GM23338 (cell line): ENCODE measurements at regions not wholly inside any gene's neighbourhood (a gene's known extent, or its start where the extent isn't known, plus 50 kb on each side); places are given as distances from the start of the nearest gene placed in this dataset.

Source experiments
- ATAC-seq: fragments of 200-7000 bp; cut with Tn5 transposase; 3 replicates; pipeline ENCODE4 v1.9.1; 2020
- DNase-seq: peaks from one replicate; pipeline ENCODE4 v3.0.0-alpha.2; 2015; ENCODE audit warnings: low spot score
- H2AFZ ChIP-seq: fragments of 200-600 bp; sonication (generic); 2 replicates; pipeline ENCODE4 v1.8.0; 2016; ENCODE audit warnings: antibody characterized with exemption, mild to moderate bottlenecking, moderate library complexity
- H3F3A ChIP-seq: fragments of 200-600 bp; sonication (generic); replicated peaks from 2 replicates; pipeline ENCODE4 v1.8.0; 2017; ENCODE audit warnings: antibody characterized with exemption, mixed run types, low read depth
- H3K27ac ChIP-seq: fragments of 200-600 bp; sonication (generic); 2 replicates; pipeline ENCODE4 v1.6.1; 2016; ENCODE audit warnings: low read depth
- H3K27me3 ChIP-seq: fragments of 200-600 bp; sonication (generic); 2 replicates; pipeline ENCODE4 v1.8.0; 2016; ENCODE audit warnings: mild to moderate bottlenecking, mixed run types, moderate library complexity; ENCODE audit not compliant: insufficient read depth
- H3K36me3 ChIP-seq: fragments of 200-600 bp; sonication (generic); 2 replicates; pipeline ENCODE4 v1.8.0; 2016; ENCODE audit warnings: mild to moderate bottlenecking; ENCODE audit not compliant: insufficient read depth
- H3K4me1 ChIP-seq: fragments of 200-600 bp; sonication (generic); 2 replicates; pipeline ENCODE4 v1.8.0; 2016; ENCODE audit warnings: mild to moderate bottlenecking, moderate library complexity; ENCODE audit not compliant: insufficient read depth
- H3K4me2 ChIP-seq: fragments of 200-600 bp; sonication (generic); 2 replicates; pipeline ENCODE4 v1.7.1; 2017; ENCODE audit warnings: mixed run types
- H3K4me3 ChIP-seq: fragments of 200-600 bp; sonication (generic); 2 replicates; pipeline ENCODE4 v1.6.1; 2016; ENCODE audit warnings: mixed run types
- H3K79me2 ChIP-seq: fragments of 200-600 bp; sonication (generic); replicated peaks from 2 replicates; pipeline ENCODE4 v1.8.0; 2017; ENCODE audit warnings: mild to moderate bottlenecking; ENCODE audit not compliant: insufficient read depth
- H3K9me2 ChIP-seq: fragments of 200-600 bp; sonication (generic); 2 replicates; pipeline ENCODE4 v1.8.0; 2017; ENCODE audit not compliant: insufficient read depth
- H4K20me1 ChIP-seq: fragments of 200-600 bp; sonication (generic); replicated peaks from 2 replicates; pipeline ENCODE4 v1.8.0; 2017; ENCODE audit warnings: mild to moderate bottlenecking; ENCODE audit not compliant: insufficient read depth
- H3K27ac Mint-ChIP-seq: 2 replicates; pipeline ENCODE4 v1.8.0; 2020; ENCODE audit warnings: inconsistent platforms, mild to moderate bottlenecking, moderate library complexity, mixed read lengths
- H3K27me3 Mint-ChIP-seq: 3 replicates; pipeline ENCODE4 v1.8.0; 2022; ENCODE audit warnings: low read depth, mild to moderate bottlenecking, moderate library complexity, mixed read lengths, inconsistent platforms; ENCODE audit not compliant: insufficient read depth, poor library complexity
- H3K36me3 Mint-ChIP-seq: 3 replicates; pipeline ENCODE4 v1.8.0; 2021; ENCODE audit warnings: low read depth, mild to moderate bottlenecking, inconsistent platforms, moderate library complexity, mixed read lengths
- H3K4me1 Mint-ChIP-seq: 3 replicates; pipeline ENCODE4 v1.8.0; 2020; ENCODE audit warnings: mild to moderate bottlenecking, inconsistent platforms, mixed read lengths
- H3K4me3 Mint-ChIP-seq: 3 replicates; pipeline ENCODE4 v1.8.0; 2021; ENCODE audit warnings: moderate library complexity, mild to moderate bottlenecking, inconsistent platforms, mixed read lengths
- H3K9me3 Mint-ChIP-seq: 3 replicates; pipeline ENCODE4 v1.8.0; 2020; ENCODE audit warnings: moderate library complexity, mild to moderate bottlenecking, inconsistent platforms, mixed read lengths
- CREB1 ChIP-seq: fragments of 250-450 bp; sonication (Bioruptor Pico); IDR thresholded peaks from 2 replicates; pipeline ENCODE4 v1.5.0; 2020; ENCODE audit warnings: low read depth, mild to moderate bottlenecking, moderate library complexity
- CTCF ChIP-seq, 2 experiments: fragments of 200-600 bp in 1 of 2; sonication (generic) in 1 of 2; conservative IDR thresholded peaks; 2 replicates each; pipeline versions ENCODE4 v1.5.1 to v1.6.1; 2016 to 2017; ENCODE audit warnings: antibody characterized with exemption in 2 of 2, low read depth in 2 of 2, mild to moderate bottlenecking in 2 of 2, moderate library complexity in 1 of 2
- ETS1 ChIP-seq: IDR thresholded peaks from 2 replicates; pipeline ENCODE4 v1.6.1; 2016; ENCODE audit warnings: antibody characterized with exemption
- EZH2 ChIP-seq: fragments of 200-600 bp; sonication (generic); IDR thresholded peaks from one replicate; pipeline ENCODE4 v1.8.0; 2017; ENCODE audit warnings: antibody characterized with exemption, mild to moderate bottlenecking, low read depth; ENCODE audit not compliant: unreplicated experiment
- EZH2phosphoT487 ChIP-seq: fragments of 200-600 bp; sonication (generic); IDR thresholded peaks from one replicate; pipeline ENCODE4 v1.8.1; 2018; ENCODE audit warnings: antibody characterized with exemption; ENCODE audit not compliant: unreplicated experiment
- JUNB ChIP-seq: IDR thresholded peaks from one replicate; pipeline ENCODE4 v1.6.1; 2016; ENCODE audit warnings: antibody characterized with exemption; ENCODE audit not compliant: unreplicated experiment
- NANOG ChIP-seq: IDR thresholded peaks from 2 replicates; pipeline ENCODE4 v1.6.1; 2016; ENCODE audit warnings: antibody characterized with exemption, borderline replicate concordance
- POLR2AphosphoS5 ChIP-seq: IDR thresholded peaks from 2 replicates; pipeline ENCODE4 v1.6.1; 2016; ENCODE audit warnings: antibody characterized with exemption, low read depth
- REST ChIP-seq: IDR thresholded peaks from one replicate; pipeline ENCODE4 v1.6.1; 2018; ENCODE audit warnings: antibody characterized with exemption; ENCODE audit not compliant: unreplicated experiment
- STAT1 ChIP-seq: IDR thresholded peaks from one replicate; pipeline ENCODE4 v1.6.1; 2016; ENCODE audit warnings: antibody characterized with exemption; ENCODE audit not compliant: unreplicated experiment
- ZNF114 ChIP-seq: fragments of 250-450 bp; sonication (Bioruptor Pico); IDR thresholded peaks from 2 replicates; pipeline ENCODE4 v1.5.0; 2020; ENCODE audit warnings: mild to moderate bottlenecking, moderate library complexity
- ZNF331 ChIP-seq: fragments of 250-450 bp; sonication (Bioruptor Pico); IDR thresholded peaks from 2 replicates; pipeline ENCODE4 v1.5.0; 2020; ENCODE audit warnings: low read depth, mild to moderate bottlenecking, moderate library complexity
- ZNF462 ChIP-seq: fragments of 250-450 bp; sonication (Bioruptor Pico); IDR thresholded peaks from 2 replicates; pipeline ENCODE4 v1.5.0; 2020; ENCODE audit warnings: mild to moderate bottlenecking, moderate library complexity

- H3K4me1 ChIP-seq, result no peaks in the 10 kb centered on the region
- H3F3A ChIP-seq, result no peaks in the 10 kb centered on the region
- Mint-ChIP-seq H3K27me3 (no peaks in the 10 kb centered on the region), H3K9me3 (no peaks in the 10 kb centered on the region), H3K36me3 (no peaks in the 10 kb centered on the region), H3K4me3 (no peak overlapping the region), H3K27ac (no peak overlapping the region), H3K4me1 (peaks cover 2% of the 10 kb centered on the region; the same call in 2 of the 3 replicates)
- no peaks in the 10 kb centered on the region; the same call in 1 of the 2 replicates for H3K9me2 ChIP-seq
- no peak for TF ChIP-seq ZNF114 (CRISPR knock-in tag)
- no peak for TF ChIP-seq CREB1 (CRISPR knock-in tag)
- no peak for TF ChIP-seq ETS1
- no peak for TF ChIP-seq NANOG
- TF ChIP-seq JUNB, result no peak
- no peak for TF ChIP-seq ZNF331 (CRISPR knock-in tag)
- TF ChIP-seq EZH2phosphoT487, result no peak
- TF ChIP-seq STAT1, result no peak
- no peak for TF ChIP-seq REST
- TF ChIP-seq POLR2AphosphoS5, result no peak
- TF ChIP-seq ZNF462 (CRISPR knock-in tag), result no peak
- no peak for TF ChIP-seq EZH2
- TF ChIP-seq CTCF (conservative IDR thresholded peaks at IDR 0.05; ENCODE audit: low read depth in 2 of 2), result no peak
- DNase-seq (no peak), ATAC-seq (no peak)
- no peak overlapping the region for H3K27ac ChIP-seq
- H3K4me3 ChIP-seq, result no peak overlapping the region
- no peak overlapping the region for H3K4me2 ChIP-seq
- H2AFZ ChIP-seq, result no peak overlapping the region
- H3K79me2 ChIP-seq, result no peaks in the 10 kb centered on the region
- H3K27me3 ChIP-seq, result no peaks in the 10 kb centered on the region
- H4K20me1 ChIP-seq, result no peaks in the 10 kb centered on the region
- H3K36me3 ChIP-seq, result no peaks in the 10 kb centered on the region
These were observed 634.0 kb upstream of the PTCHD4 start for GRCh38 chr6:48744948-48745347.
